K562 (cell line): ENCODE measurements at regions not wholly inside any gene's neighbourhood (a gene's known extent, or its start where the extent isn't known, plus 50 kb on each side); places are given as distances from the start of the nearest gene placed in this dataset.

Experiments used
- ATAC-seq: fragments of 200-7000 bp; cut with Tn5 transposase; 3 replicates; pipeline ENCODE4 v1.9.1; 2020; ENCODE audit warnings: moderate library complexity
- BruUV-seq: library from RNA; stranded (reverse); fragments of 400-500 nt; replicated peaks from 2 replicates; lab custom pipeline; 2021; lab: Mats Ljungman, UMichigan
- CTCF ChIA-PET: fragments of 300-600 bp; formaldehyde crosslinking; extraction: SDS; loops from one replicate; lab custom pipeline; 2021; ENCODE audit warnings: low intra/inter-chr PET ratio; lab: Yijun Ruan, JAX
- POLR2A ChIA-PET: fragments of 300-600, 350-650 bp; sonication (Branson Sonifier 250); formaldehyde crosslinking; extraction: SDS; loops from one replicate; lab custom pipeline; 2021; ENCODE audit warnings: antibody characterized with exemption, inconsistent platforms; lab: Yijun Ruan, JAX
- DNase-seq, 4 experiments: peaks; one replicate each; pipeline versions ENCODE4 v3.0.0 to v3.0.0-alpha.2; 2011 to 2018; ENCODE audit warnings: low spot score in 3 of 4, mixed read lengths in 3 of 4; ENCODE audit errors: extremely low read depth in 1 of 4
- FAIRE-seq: peaks from 2 replicates; lab custom pipeline; 2011; peaks lifted over from hg19 to GRCh38; lab: Jason Lieb, UNC
- H2AFZ ChIP-seq: 2 replicates; pipeline ENCODE4 v1.6.0; 2011; ENCODE audit warnings: low read depth, low read length, control low read depth, inconsistent platforms
- H3K27ac ChIP-seq: fragments of 200-600 bp; 3 replicates; pipeline ENCODE4 v1.8.0; 2011; ENCODE audit warnings: low read depth, mild to moderate bottlenecking, control low read depth, inconsistent platforms, low read length, moderate library complexity, mixed read lengths; ENCODE audit errors: extremely low read depth
- H3K27me3 ChIP-seq, 2 experiments: fragments of 300-600 bp in 1 of 2; 2 replicates in 1 of 2; 3 replicates in 1 of 2; pipeline versions ENCODE4 v1.6.0 to v1.8.0; 2011; ENCODE audit warnings: inconsistent platforms in 2 of 2, low read length in 2 of 2, mild to moderate bottlenecking in 1 of 2, mixed read lengths in 1 of 2, moderate library complexity in 1 of 2; ENCODE audit not compliant: control insufficient read depth in 2 of 2, insufficient read depth in 2 of 2
- H3K36me3 ChIP-seq: fragments of 300-600 bp; 3 replicates; pipeline ENCODE4 v1.8.0; 2011; ENCODE audit warnings: mild to moderate bottlenecking, low read length, inconsistent platforms; ENCODE audit not compliant: control insufficient read depth, insufficient read depth
- H3K4me1 ChIP-seq, 2 experiments: fragments of 200-600 bp in 1 of 2; replicated peaks in 1 of 2; 2 replicates in 1 of 2; 3 replicates in 1 of 2; pipeline versions ENCODE4 v1.5.1 to v1.8.0; 2011; ENCODE audit warnings: inconsistent platforms in 2 of 2, low read length in 2 of 2, mild to moderate bottlenecking in 1 of 2, mixed read lengths in 1 of 2, moderate library complexity in 1 of 2; ENCODE audit not compliant: control insufficient read depth in 2 of 2, insufficient read depth in 2 of 2
- H3K4me2 ChIP-seq: 2 replicates; pipeline ENCODE4 v1.6.1; 2011; ENCODE audit warnings: low read length, control low read depth, inconsistent platforms, mixed read lengths; ENCODE audit not compliant: insufficient read depth
- H3K4me3 ChIP-seq: fragments of 200-600 bp; sonication (generic), shearing (Covaris generic); 2 replicates; pipeline ENCODE4 v1.5.1; 2016; ENCODE audit warnings: control low read depth, inconsistent platforms
- H3K79me2 ChIP-seq: fragments of 200-600 bp; 3 replicates; pipeline ENCODE4 v1.8.0; 2011; ENCODE audit warnings: low read length, inconsistent platforms; ENCODE audit not compliant: control insufficient read depth, insufficient read depth
- H3K9ac ChIP-seq, 2 experiments: 2 replicates each; pipeline versions ENCODE4 v1.6.0 to v1.6.1; 2011; ENCODE audit warnings: low read depth in 2 of 2, low read length in 2 of 2, control low read depth in 1 of 2, inconsistent platforms in 1 of 2, mild to moderate bottlenecking in 1 of 2, mixed read lengths in 1 of 2; ENCODE audit not compliant: insufficient read depth in 1 of 2
- H3K9me1 ChIP-seq: one replicate; pipeline ENCODE4 v1.6.0; 2011; ENCODE audit warnings: inconsistent platforms, mild to moderate bottlenecking, low read length, moderate library complexity; ENCODE audit not compliant: control insufficient read depth, insufficient read depth
- H3K9me3 ChIP-seq: replicated peaks from 2 replicates; pipeline ENCODE4 v1.5.1; 2011; ENCODE audit warnings: low read depth, low read length, inconsistent platforms; ENCODE audit not compliant: control insufficient read depth, insufficient read depth
- H4K20me1 ChIP-seq: replicated peaks from 2 replicates; pipeline ENCODE4 v1.6.1; 2011; ENCODE audit warnings: low read length, inconsistent platforms, mixed read lengths; ENCODE audit not compliant: control insufficient read depth, insufficient read depth
- FOXK2 ChIP-seq, 2 experiments: fragments of 450-650 bp; IDR thresholded peaks in 1 of 2; conservative IDR thresholded peaks in 1 of 2; 2 replicates each; pipeline ENCODE4 v1.6.1; 2016; ENCODE audit warnings: low read depth in 2 of 2, mild to moderate bottlenecking in 1 of 2
- FOXP1 ChIP-seq: sonication (generic); formaldehyde crosslinking; IDR thresholded peaks from 2 replicates; pipeline ENCODE4 v1.8.0; 2022; ENCODE audit warnings: mild to moderate bottlenecking, missing genetic modification reagents
- L3MBTL2 ChIP-seq: fragments of 450-650 bp; IDR thresholded peaks from 2 replicates; pipeline ENCODE4 v1.6.1; 2016; ENCODE audit warnings: mild to moderate bottlenecking, moderate library complexity
- PHF21A ChIP-seq: fragments of 450-650 bp; IDR thresholded peaks from 2 replicates; pipeline ENCODE4 v1.6.1; 2017; ENCODE audit warnings: low read depth, borderline replicate concordance
- POU5F1 ChIP-seq: fragments of 150-350 bp; IDR thresholded peaks from 2 replicates; pipeline ENCODE4 v1.6.1; 2014; ENCODE audit warnings: borderline replicate concordance, low read length, low read depth, mild to moderate bottlenecking; ENCODE audit not compliant: partially characterized antibody
- RBM25 ChIP-seq: fragments of 200-400 bp; formaldehyde crosslinking; IDR thresholded peaks from 2 replicates; pipeline ENCODE4 v1.6.1; 2018; ENCODE audit warnings: low read length, low read depth, moderate library complexity; ENCODE audit not compliant: severe bottlenecking
- THRB ChIP-seq: fragments of 450-650 bp; formaldehyde crosslinking; conservative IDR thresholded peaks from 2 replicates; pipeline ENCODE4 v1.4.0; 2022; ENCODE audit warnings: mild to moderate bottlenecking, missing genetic modification characterization
- TRIM24 ChIP-seq, 2 experiments: fragments of 450-650 bp; IDR thresholded peaks; 2 replicates each; pipeline ENCODE4 v1.6.1; 2016
- ZBTB2 ChIP-seq: fragments of 450-650 bp; IDR thresholded peaks from 2 replicates; pipeline ENCODE4 v1.6.1; 2016; ENCODE audit warnings: antibody characterized with exemption
- ZNF134 ChIP-seq: fragments of 250-450 bp; sonication (Bioruptor Pico); conservative IDR thresholded peaks from 2 replicates; pipeline ENCODE4 v1.4.0; 2020
- ZNF444 ChIP-seq: fragments of 250-450 bp; sonication (Bioruptor Pico); IDR thresholded peaks from 2 replicates; pipeline ENCODE4 v1.4.0; 2020; ENCODE audit warnings: mild to moderate bottlenecking, moderate library complexity
- WGBS: fragments of 100-300 bp; shearing (Covaris generic); methylation state at CpG from one replicate; pipeline ENCODE4 v1.1.6; 2016; ENCODE audit warnings: low coverage, mixed read lengths; ENCODE audit not compliant: insufficient coverage; ENCODE audit errors: missing lambda C conversion rate; 5-methylcytosine and 5-hydroxymethylcytosine counted together
- in situ Hi-C: fragments of 300-500 bp; cut with MboI; formaldehyde crosslinking; loops from 4 replicates; pipeline ENCODE4 v1.15.0; 2018; ENCODE audit warnings: inconsistent platforms, mixed read lengths
- intact Hi-C: fragments of 100-400 bp; cut with micrococcal nuclease; formaldehyde crosslinking; loops from 2 replicates; pipeline ENCODE4 v1.14.2; 2022
- TF ChIP-seq, protein P1 (sequence below): fragments of 250-450 bp; sonication (Bioruptor Pico); IDR thresholded peaks from 2 replicates; pipeline ENCODE4 v1.8.0; 2022; ENCODE audit warnings: inconsistent platforms
- TF ChIP-seq, protein P2 (sequence below), 3 experiments: fragments of 200-800 bp in 1 of 3; fragments of 250-450 bp in 1 of 3; fragments of 450-650 bp in 1 of 3; sonication (Bioruptor Pico) in 1 of 3; sonication (Bioruptor generic) in 1 of 3; formaldehyde crosslinking in 1 of 3; IDR thresholded peaks; 2 replicates each; pipeline versions ENCODE4 v1.6.1 to v1.8.0; 2016 to 2022; ENCODE audit warnings: mild to moderate bottlenecking in 2 of 3, missing genetic modification characterization in 2 of 3, missing compliant biosample characterization in 1 of 3, moderate library complexity in 1 of 3

- TF ChIP-seq PHF21A (no peak), TRIM24 (IDR thresholded peaks at IDR 0.05) (no peak), FOXP1 (CRISPR knock-in tag) (no peak), THRB (CRISPR knock-in tag) (no peak)
- TF ChIP-seq, protein P1, sequence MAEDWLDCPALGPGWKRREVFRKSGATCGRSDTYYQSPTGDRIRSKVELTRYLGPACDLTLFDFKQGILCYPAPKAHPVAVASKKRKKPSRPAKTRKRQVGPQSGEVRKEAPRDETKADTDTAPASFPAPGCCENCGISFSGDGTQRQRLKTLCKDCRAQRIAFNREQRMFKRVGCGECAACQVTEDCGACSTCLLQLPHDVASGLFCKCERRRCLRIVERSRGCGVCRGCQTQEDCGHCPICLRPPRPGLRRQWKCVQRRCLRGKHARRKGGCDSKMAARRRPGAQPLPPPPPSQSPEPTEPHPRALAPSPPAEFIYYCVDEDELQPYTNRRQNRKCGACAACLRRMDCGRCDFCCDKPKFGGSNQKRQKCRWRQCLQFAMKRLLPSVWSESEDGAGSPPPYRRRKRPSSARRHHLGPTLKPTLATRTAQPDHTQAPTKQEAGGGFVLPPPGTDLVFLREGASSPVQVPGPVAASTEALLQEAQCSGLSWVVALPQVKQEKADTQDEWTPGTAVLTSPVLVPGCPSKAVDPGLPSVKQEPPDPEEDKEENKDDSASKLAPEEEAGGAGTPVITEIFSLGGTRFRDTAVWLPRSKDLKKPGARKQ (CRISPR knock-in tag): no peak
These were observed 77.0 kb upstream of the STAC start (continued) for GRCh38 chr3:36303286-36303685.

DNA sequence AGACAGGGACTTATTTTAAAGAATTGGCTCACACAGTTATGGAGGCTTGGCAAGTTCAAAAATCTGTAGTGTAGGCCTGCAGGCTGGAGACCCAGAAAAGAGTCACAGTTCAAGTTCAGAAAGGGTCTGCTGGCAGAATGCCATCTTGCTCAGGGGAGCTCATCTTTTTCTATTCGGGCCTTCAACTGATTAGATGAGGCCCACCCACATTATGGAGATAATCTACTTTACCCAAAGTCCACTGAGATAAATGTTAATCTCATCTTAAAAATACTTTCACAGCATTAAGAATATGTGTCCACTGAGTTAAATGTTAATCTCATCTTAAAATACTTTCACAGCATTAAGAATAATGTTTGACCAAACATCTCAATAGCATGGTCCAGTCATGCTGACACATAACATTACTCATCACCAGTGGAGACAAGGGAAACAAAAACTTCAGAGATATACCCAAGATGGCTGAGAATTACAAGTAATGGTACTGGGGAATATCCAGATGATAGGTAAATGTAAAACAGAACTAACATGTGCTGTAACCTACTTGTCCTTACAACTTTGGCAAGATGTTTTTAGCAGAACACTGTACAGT is 74.3 kb upstream of the STAC start:
- intact Hi-C loops (no loop called here), in situ Hi-C loops (no loop called here)
- ATAC-seq (no peak), DNase-seq (no peak), FAIRE-seq (no peak)
- no peaks in the 10 kb centered on the region for H3K4me1 ChIP-seq
- H3K9me1 ChIP-seq: no peaks in the 10 kb centered on the region
- CTCF ChIA-PET: no interaction called here
- no peak overlapping the region for H3K4me2 ChIP-seq
- no peaks in the 10 kb centered on the region for H4K20me1 ChIP-seq
- WGBS: 0% methylated on average over 1 of the region's 1 CpG
- H3K27me3 ChIP-seq: no peaks in the 10 kb centered on the region
- no TSS peak for BruUV-seq
- H3K4me3 ChIP-seq: no peak overlapping the region
- H3K79me2 ChIP-seq: no peaks in the 10 kb centered on the region
- no peaks in the 10 kb centered on the region; the same call in 1 of the 2 replicates for H3K9me3 ChIP-seq
- no peaks in the 10 kb centered on the region for H3K36me3 ChIP-seq
- no peak overlapping the region for H2AFZ ChIP-seq
- POLR2A ChIA-PET: no interaction called here
- no peak overlapping the region for H3K9ac ChIP-seq
- TF ChIP-seq L3MBTL2: no peak
- TF ChIP-seq FOXK2 (conservative IDR thresholded peaks at IDR 0.05 in 1 of 2, IDR thresholded peaks at IDR 0.05 in 1 of 2; ENCODE audit: low read depth in 2 of 2): no peak
- TF ChIP-seq ZBTB2: no peak
- peak; percentile 98 for TF ChIP-seq ZNF134
- TF ChIP-seq ZNF444: no peak
- TF ChIP-seq POU5F1: no peak
- TF ChIP-seq, protein P2, sequence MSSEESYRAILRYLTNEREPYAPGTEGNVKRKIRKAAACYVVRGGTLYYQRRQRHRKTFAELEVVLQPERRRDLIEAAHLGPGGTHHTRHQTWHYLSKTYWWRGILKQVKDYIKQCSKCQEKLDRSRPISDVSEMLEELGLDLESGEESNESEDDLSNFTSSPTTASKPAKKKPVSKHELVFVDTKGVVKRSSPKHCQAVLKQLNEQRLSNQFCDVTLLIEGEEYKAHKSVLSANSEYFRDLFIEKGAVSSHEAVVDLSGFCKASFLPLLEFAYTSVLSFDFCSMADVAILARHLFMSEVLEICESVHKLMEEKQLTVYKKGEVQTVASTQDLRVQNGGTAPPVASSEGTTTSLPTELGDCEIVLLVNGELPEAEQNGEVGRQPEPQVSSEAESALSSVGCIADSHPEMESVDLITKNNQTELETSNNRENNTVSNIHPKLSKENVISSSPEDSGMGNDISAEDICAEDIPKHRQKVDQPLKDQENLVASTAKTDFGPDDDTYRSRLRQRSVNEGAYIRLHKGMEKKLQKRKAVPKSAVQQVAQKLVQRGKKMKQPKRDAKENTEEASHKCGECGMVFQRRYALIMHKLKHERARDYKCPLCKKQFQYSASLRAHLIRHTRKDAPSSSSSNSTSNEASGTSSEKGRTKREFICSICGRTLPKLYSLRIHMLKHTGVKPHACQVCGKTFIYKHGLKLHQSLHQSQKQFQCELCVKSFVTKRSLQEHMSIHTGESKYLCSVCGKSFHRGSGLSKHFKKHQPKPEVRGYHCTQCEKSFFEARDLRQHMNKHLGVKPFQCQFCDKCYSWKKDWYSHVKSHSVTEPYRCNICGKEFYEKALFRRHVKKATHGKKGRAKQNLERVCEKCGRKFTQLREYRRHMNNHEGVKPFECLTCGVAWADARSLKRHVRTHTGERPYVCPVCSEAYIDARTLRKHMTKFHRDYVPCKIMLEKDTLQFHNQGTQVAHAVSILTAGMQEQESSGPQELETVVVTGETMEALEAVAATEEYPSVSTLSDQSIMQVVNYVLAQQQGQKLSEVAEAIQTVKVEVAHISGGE (CRISPR knock-in tag; IDR thresholded peaks at IDR 0.05): no peak
- peak; percentile 40 for TF ChIP-seq RBM25
- no peak overlapping the region for H3K27ac ChIP-seq
